H1 (cell line): ENCODE measurements at regions not wholly inside any gene's neighbourhood (a gene's known extent, or its start where the extent isn't known, plus 50 kb on each side); places are given as distances from the start of the nearest gene placed in this dataset.

Experiments
- BRCA1 ChIP-seq: IDR thresholded peaks from 2 replicates; pipeline ENCODE4 v1.6.1; 2012; ENCODE audit warnings: low read depth, low read length, improper control_type of control experiment
- CBX5 ChIP-seq: fragments of 300-800, 300-1000 bp; sonication (generic); IDR thresholded peaks from 2 replicates; pipeline ENCODE4 v1.7.1; 2016; ENCODE audit warnings: antibody characterized with exemption, low read length, low read depth
- CEBPB ChIP-seq: IDR thresholded peaks from 2 replicates; pipeline ENCODE4 v1.6.1; 2012; ENCODE audit warnings: low read depth, low read length
- EGR1 ChIP-seq: IDR thresholded peaks from 2 replicates; pipeline ENCODE4 v1.6.1; 2011; ENCODE audit warnings: low read depth, low read length, borderline replicate concordance
- EZH2 ChIP-seq: fragments of 200-600 bp; sonication (generic); IDR thresholded peaks from 2 replicates; pipeline ENCODE4 v1.7.1; 2012; ENCODE audit warnings: low read depth, mild to moderate bottlenecking, moderate library complexity, low read length, inconsistent platforms; ENCODE audit not compliant: severe bottlenecking
- FOSL1 ChIP-seq: IDR thresholded peaks from 2 replicates; pipeline ENCODE4 v1.6.1; 2011; ENCODE audit warnings: mild to moderate bottlenecking, low read depth, low read length, moderate library complexity; ENCODE audit not compliant: insufficient read depth
- KDM5A ChIP-seq: fragments of 200-600 bp; IDR thresholded peaks from 2 replicates; pipeline ENCODE4 v1.7.1; 2012; ENCODE audit warnings: mild to moderate bottlenecking, low read length, inconsistent platforms, mixed read lengths
- NANOG ChIP-seq: IDR thresholded peaks from 2 replicates; pipeline ENCODE4 v1.6.1; 2011; ENCODE audit warnings: low read length, low read depth, mild to moderate bottlenecking, inconsistent platforms; ENCODE audit not compliant: insufficient read depth, poor library complexity, severe bottlenecking
- PHF8 ChIP-seq: fragments of 200-600 bp; sonication (generic); conservative IDR thresholded peaks from 2 replicates; pipeline ENCODE4 v1.7.1; 2012; ENCODE audit warnings: low read depth, mild to moderate bottlenecking, inconsistent platforms, low read length, moderate library complexity
- POU5F1 ChIP-seq: IDR thresholded peaks from 2 replicates; pipeline ENCODE4 v1.6.1; 2011; ENCODE audit warnings: low read depth, mild to moderate bottlenecking, low read length, moderate library complexity
- RAD21 ChIP-seq, 2 experiments: IDR thresholded peaks in 1 of 2; conservative IDR thresholded peaks in 1 of 2; 2 replicates each; pipeline ENCODE4 v1.6.1; 2011; ENCODE audit warnings: low read depth in 2 of 2, low read length in 2 of 2, improper control_type of control experiment in 1 of 2, inconsistent platforms in 1 of 2, mild to moderate bottlenecking in 1 of 2, moderate library complexity in 1 of 2
- RBBP5 ChIP-seq: IDR thresholded peaks from 2 replicates; pipeline ENCODE4 v1.7.1; 2012; ENCODE audit warnings: low read depth, mild to moderate bottlenecking, inconsistent platforms, low read length, moderate library complexity, borderline replicate concordance
- RNF2 ChIP-seq: fragments of 200-900, 300-1000 bp; sonication (generic); IDR thresholded peaks from 2 replicates; pipeline ENCODE4 v1.7.1; 2016; ENCODE audit warnings: borderline replicate concordance, low read depth, mild to moderate bottlenecking, antibody characterized with exemption, low read length; ENCODE audit not compliant: poor library complexity, severe bottlenecking; ENCODE audit errors: missing control alignments
- SIN3A ChIP-seq, 2 experiments: IDR thresholded peaks in 1 of 2; conservative IDR thresholded peaks in 1 of 2; 2 replicates each; pipeline ENCODE4 v1.6.1; 2011 to 2012; ENCODE audit warnings: low read length in 2 of 2, improper control_type of control experiment in 1 of 2, low read depth in 1 of 2, mild to moderate bottlenecking in 1 of 2
- SP2 ChIP-seq: IDR thresholded peaks from 2 replicates; pipeline ENCODE4 v1.6.1; 2012; ENCODE audit warnings: mild to moderate bottlenecking, low read length, inconsistent platforms
- SP4 ChIP-seq: IDR thresholded peaks from 2 replicates; pipeline ENCODE4 v1.6.1; 2012; ENCODE audit warnings: low read length, inconsistent platforms
- TAF1 ChIP-seq: IDR thresholded peaks from 2 replicates; pipeline ENCODE4 v1.6.1; 2011; ENCODE audit warnings: mild to moderate bottlenecking, low read depth, low read length
- TCF12 ChIP-seq: IDR thresholded peaks from 2 replicates; pipeline ENCODE4 v1.6.1; 2011; ENCODE audit warnings: low read depth, mild to moderate bottlenecking, low read length
- TF ChIP-seq, protein P1 (sequence below): IDR thresholded peaks from 2 replicates; pipeline ENCODE4 v1.6.1; 2012; ENCODE audit warnings: low read length, inconsistent platforms

DNA sequence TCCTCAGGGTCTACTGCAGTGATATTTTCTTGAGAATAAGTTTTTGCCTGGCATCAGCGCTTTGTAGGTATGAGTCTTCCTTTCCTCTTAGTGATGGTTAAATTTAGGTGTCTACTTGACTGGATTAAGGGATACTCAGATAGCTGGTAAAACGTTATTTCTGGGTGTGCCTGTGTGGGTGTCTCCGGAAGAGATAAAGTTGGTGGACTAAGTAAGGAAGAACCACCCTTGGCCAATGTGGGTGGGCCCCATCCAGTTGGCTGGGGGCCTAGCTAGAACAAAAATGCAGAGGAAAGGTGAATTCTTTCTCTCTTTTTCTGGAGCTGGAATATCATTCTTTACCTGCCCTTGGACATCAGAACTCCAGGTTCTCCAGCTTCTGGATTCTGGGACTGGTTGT, 138.8 kb downstream of the ADCYAP1R1 start (continued):
- no peak for TF ChIP-seq RBBP5
- no peak for TF ChIP-seq CEBPB
- no peak for TF ChIP-seq SP2
- TF ChIP-seq CBX5: no peak
- TF ChIP-seq POU5F1: no peak
- no peak for TF ChIP-seq SP4
- TF ChIP-seq KDM5A: no peak
- no peak for TF ChIP-seq TAF1
- no peak for TF ChIP-seq TCF12
- TF ChIP-seq SIN3A (conservative IDR thresholded peaks at IDR 0.05 in 1 of 2, IDR thresholded peaks at IDR 0.05 in 1 of 2; ENCODE audit: low read depth in 1 of 2, low read length in 2 of 2): no peak
- TF ChIP-seq RNF2: no peak
- TF ChIP-seq NANOG: no peak
- TF ChIP-seq EGR1: no peak
- TF ChIP-seq EZH2: no peak
- TF ChIP-seq, protein P1, sequence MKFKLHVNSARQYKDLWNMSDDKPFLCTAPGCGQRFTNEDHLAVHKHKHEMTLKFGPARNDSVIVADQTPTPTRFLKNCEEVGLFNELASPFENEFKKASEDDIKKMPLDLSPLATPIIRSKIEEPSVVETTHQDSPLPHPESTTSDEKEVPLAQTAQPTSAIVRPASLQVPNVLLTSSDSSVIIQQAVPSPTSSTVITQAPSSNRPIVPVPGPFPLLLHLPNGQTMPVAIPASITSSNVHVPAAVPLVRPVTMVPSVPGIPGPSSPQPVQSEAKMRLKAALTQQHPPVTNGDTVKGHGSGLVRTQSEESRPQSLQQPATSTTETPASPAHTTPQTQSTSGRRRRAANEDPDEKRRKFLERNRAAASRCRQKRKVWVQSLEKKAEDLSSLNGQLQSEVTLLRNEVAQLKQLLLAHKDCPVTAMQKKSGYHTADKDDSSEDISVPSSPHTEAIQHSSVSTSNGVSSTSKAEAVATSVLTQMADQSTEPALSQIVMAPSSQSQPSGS: no peak
- TF ChIP-seq PHF8: no peak
- TF ChIP-seq FOSL1: no peak
- no peak for TF ChIP-seq RAD21 (IDR thresholded peaks at IDR 0.05 in 1 of 2, conservative IDR thresholded peaks at IDR 0.05 in 1 of 2; ENCODE audit: low read depth in 2 of 2, low read length in 2 of 2)
- TF ChIP-seq BRCA1: no peak
